ENCODE measurements at regions not wholly inside any gene's neighbourhood (a gene's known extent, or its start where the extent isn't known, plus 50 kb on each side); places are given as distances from the start of the nearest gene placed in this dataset.
"Not testable (repeated sequence)": the region's sequence is repeated elsewhere in the genome, so short reads cannot be mapped to it uniquely, and the experiment has no call there.

- not testable (repeated sequence) for TF ChIP-seq CTCF, POLR2A (IDR thresholded peaks at IDR 0.05)
These were observed 284.3 kb upstream of the FRG2C start for GRCh38 chr3:75379840-75380239.
